HCT116 (cell line): ENCODE measurements at regions not wholly inside any gene's neighbourhood (a gene's known extent, or its start where the extent isn't known, plus 50 kb on each side); places are given as distances from the start of the nearest gene placed in this dataset.

Experiments used
- ATAC-seq: fragments of 200-7000 bp; cut with Tn5 transposase; 2 replicates; pipeline ENCODE4 v1.9.1; 2020; ENCODE audit warnings: mild to moderate bottlenecking, moderate library complexity
- BruUV-seq: library from RNA; stranded (reverse); fragments of 400-500 nt; replicated peaks from 2 replicates; lab custom pipeline; 2021; lab: Mats Ljungman, UMichigan
- CTCF ChIA-PET: fragments of 300-600 bp; sonication (Branson Sonifier 250); formaldehyde crosslinking; loops from one replicate; lab custom pipeline; 2021; ENCODE audit warnings: antibody characterized with exemption; lab: Charles Lee
- POLR2A ChIA-PET: fragments of 300-600, 350-600 bp; sonication (Branson Sonifier 250); formaldehyde crosslinking; loops from one replicate; lab custom pipeline; 2021; ENCODE audit warnings: antibody characterized with exemption; lab: Charles Lee
- RAD21 ChIA-PET, 2 experiments: fragments of 300-600 bp; sonication (Branson Sonifier 250); formaldehyde crosslinking; loops; one replicate each; lab custom pipeline; 2023; ENCODE audit warnings: low total read pairs in 2 of 2; ENCODE audit not compliant: uncharacterized antibody in 2 of 2, unreplicated experiment in 2 of 2, low non-redundant PET in 1 of 2; lab: Charles Lee
- DNase-seq: peaks from one replicate; pipeline ENCODE4 v3.0.0-alpha.2; 2010; ENCODE audit warnings: low read depth, low spot score
- H2AFZ ChIP-seq: fragments of 200-600 bp; shearing (Covaris generic), sonication (generic); 2 replicates; pipeline ENCODE4 v1.6.1; 2017; ENCODE audit warnings: low read depth, mixed run types, mixed read lengths, antibody characterized with exemption, low read length; ENCODE audit not compliant: poor library complexity, severe bottlenecking
- H3K27ac ChIP-seq: 2 replicates; pipeline ENCODE4 v1.5.1; 2012; ENCODE audit warnings: low read depth, low read length
- H3K27me3 ChIP-seq: fragments of 200-600 bp; sonication (generic); 2 replicates; pipeline ENCODE4 v1.6.1; 2016; ENCODE audit warnings: mixed run types, low read length, mixed read lengths; ENCODE audit not compliant: insufficient read depth
- H3K36me3 ChIP-seq, 2 experiments: fragments of 200-500 bp in 1 of 2; fragments of 200-600 bp in 1 of 2; sonication (Bioruptor generic) in 1 of 2; sonication (generic) in 1 of 2; 2 replicates each; pipeline versions ENCODE4 v1.5.1 to v1.6.1; 2014 to 2016; ENCODE audit warnings: low read length in 2 of 2, inconsistent platforms in 1 of 2, mixed read lengths in 1 of 2, mixed run types in 1 of 2; ENCODE audit not compliant: insufficient read depth in 2 of 2, control insufficient read depth in 1 of 2
- H3K4me1 ChIP-seq, 2 experiments: fragments of 200-600 bp in 1 of 2; sonication (generic) in 1 of 2; 2 replicates each; pipeline versions ENCODE4 v1.5.1 to v1.6.1; 2012 to 2017; ENCODE audit warnings: low read length in 2 of 2, inconsistent platforms in 1 of 2, mild to moderate bottlenecking in 1 of 2, mixed read lengths in 1 of 2, mixed run types in 1 of 2, moderate library complexity in 1 of 2; ENCODE audit not compliant: insufficient read depth in 2 of 2, control insufficient read depth in 1 of 2
- H3K4me2 ChIP-seq: fragments of 200-600 bp; sonication (generic); 2 replicates; pipeline ENCODE4 v1.6.1; 2017; ENCODE audit warnings: mixed run types, low read length, mixed read lengths
- H3K4me3 ChIP-seq, 2 experiments: fragments of 200-600 bp in 1 of 2; sonication (generic) in 1 of 2; replicated peaks in 1 of 2; 2 replicates each; pipeline ENCODE4 v1.5.1; 2011 to 2016; ENCODE audit warnings: low read length in 2 of 2, control low read depth in 1 of 2, low read depth in 1 of 2, mild to moderate bottlenecking in 1 of 2, mixed read lengths in 1 of 2, mixed run types in 1 of 2
- H3K79me2 ChIP-seq: fragments of 200-600 bp; sonication (generic); 2 replicates; pipeline ENCODE4 v1.6.1; 2017; ENCODE audit warnings: mild to moderate bottlenecking, mixed run types, low read length, moderate library complexity, mixed read lengths; ENCODE audit not compliant: insufficient read depth
- H3K9ac ChIP-seq: fragments of 200-600 bp; sonication (generic); 2 replicates; pipeline ENCODE4 v1.6.1; 2016; ENCODE audit warnings: low read length, mixed read lengths
- H3K9me2 ChIP-seq: fragments of 200-600 bp; sonication (generic), shearing (Covaris generic); 2 replicates; pipeline ENCODE4 v1.6.1; 2017; ENCODE audit warnings: mixed run types, mild to moderate bottlenecking, moderate library complexity; ENCODE audit not compliant: insufficient read depth
- H3K9me3 ChIP-seq, 2 experiments: fragments of 200-500 bp in 1 of 2; fragments of 200-600 bp in 1 of 2; sonication (Bioruptor generic) in 1 of 2; sonication (generic) in 1 of 2; 2 replicates each; pipeline ENCODE4 v1.6.1; 2014 to 2017; ENCODE audit warnings: low read length in 2 of 2, mixed read lengths in 2 of 2, inconsistent platforms in 1 of 2, low read depth in 1 of 2, mild to moderate bottlenecking in 1 of 2, mixed run types in 1 of 2, moderate library complexity in 1 of 2; ENCODE audit not compliant: control insufficient read depth in 1 of 2, insufficient read depth in 1 of 2
- H4K20me1 ChIP-seq: fragments of 200-600 bp; sonication (generic), shearing (Covaris generic); 2 replicates; pipeline ENCODE4 v1.6.1; 2017; ENCODE audit warnings: mixed run types, mild to moderate bottlenecking, moderate library complexity; ENCODE audit not compliant: insufficient read depth
- ATF3 ChIP-seq: IDR thresholded peaks from 2 replicates; pipeline ENCODE4 v1.6.1; 2012
- EGR1 ChIP-seq: IDR thresholded peaks from 2 replicates; pipeline ENCODE4 v1.6.1; 2012; ENCODE audit warnings: low read depth
- EZH2 ChIP-seq: fragments of 200-600 bp; sonication (generic); IDR thresholded peaks from 2 replicates; pipeline ENCODE4 v1.6.1; 2017; ENCODE audit warnings: antibody characterized with exemption, mixed run types
- EZH2phosphoT487 ChIP-seq: fragments of 200-600 bp; IDR thresholded peaks from 2 replicates; pipeline ENCODE4 v1.6.1; 2018; ENCODE audit warnings: antibody characterized with exemption, borderline replicate concordance
- FOSL1 ChIP-seq: IDR thresholded peaks from 2 replicates; pipeline ENCODE4 v1.6.1; 2012; ENCODE audit warnings: low read depth
- MAX ChIP-seq: IDR thresholded peaks from 2 replicates; pipeline ENCODE4 v1.6.1; 2012
- POLR2A ChIP-seq: IDR thresholded peaks from 2 replicates; pipeline ENCODE4 v1.7.0; 2011; ENCODE audit warnings: borderline replicate concordance; ENCODE audit not compliant: insufficient read depth, insufficient read length; ENCODE audit errors: extremely low read depth
- POLR2AphosphoS5 ChIP-seq: IDR thresholded peaks from 2 replicates; pipeline ENCODE4 v1.6.1; 2011; ENCODE audit warnings: mild to moderate bottlenecking, low read depth, low read length, moderate library complexity
- SIN3A ChIP-seq: IDR thresholded peaks from 2 replicates; pipeline ENCODE4 v1.6.1; 2012; ENCODE audit warnings: low read depth
- SRF ChIP-seq: IDR thresholded peaks from 2 replicates; pipeline ENCODE4 v1.6.1; 2012; ENCODE audit warnings: low read depth
- TCF7L2 ChIP-seq: IDR thresholded peaks from 2 replicates; pipeline ENCODE4 v1.7.0; 2011; ENCODE audit warnings: borderline replicate concordance, inconsistent platforms; ENCODE audit not compliant: insufficient read depth, insufficient read length; ENCODE audit errors: extremely low read depth
- ZFX ChIP-seq: fragments of 450-650 bp; IDR thresholded peaks from 2 replicates; pipeline ENCODE4 v1.6.1; 2017
- ZNF274 ChIP-seq: fragments of 200-500 bp; sonication (Bioruptor generic); IDR thresholded peaks from 2 replicates; pipeline ENCODE4 v1.6.1; 2014; ENCODE audit warnings: mild to moderate bottlenecking, low read depth, low read length, inconsistent platforms
- intact Hi-C: fragments of 100-400 bp; cut with micrococcal nuclease; formaldehyde crosslinking; loops from 2 replicates; pipeline ENCODE4 v1.10.0; 2022
- TF ChIP-seq, protein P1 (sequence below), 3 experiments: fragments of 200-600 bp in 1 of 3; sonication (generic) in 1 of 3; IDR thresholded peaks in 2 of 3; conservative IDR thresholded peaks in 1 of 3; 2 replicates each; pipeline ENCODE4 v1.5.1; 2012 to 2017; ENCODE audit warnings: low read depth in 2 of 3, low read length in 2 of 3, antibody characterized with exemption in 1 of 3, borderline replicate concordance in 1 of 3, control low read depth in 1 of 3, mild to moderate bottlenecking in 1 of 3, mixed read lengths in 1 of 3, mixed run types in 1 of 3, moderate library complexity in 1 of 3; ENCODE audit not compliant: insufficient read depth in 1 of 3

DNA sequence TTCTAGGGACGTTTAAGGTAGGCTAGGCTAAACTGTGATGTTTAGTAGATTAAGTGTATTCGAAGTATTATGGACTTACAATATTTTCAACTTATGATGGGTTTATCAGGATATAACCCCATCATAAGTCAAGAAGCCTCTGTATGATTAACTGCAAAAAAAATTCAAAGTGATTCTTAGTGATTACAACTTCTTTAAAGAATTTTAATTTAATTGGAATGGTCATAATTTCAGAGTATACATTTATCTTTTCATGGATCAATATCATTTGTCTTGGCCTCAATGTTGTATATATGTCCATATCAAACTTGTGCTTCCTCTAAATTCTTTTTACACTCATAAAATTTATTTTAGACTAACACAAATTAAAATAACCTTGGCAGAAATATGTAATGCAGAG is 183.3 kb upstream of the LRP1B start:
- H3K9me3 ChIP-seq: peaks cover 7 to 16% of the 10 kb centered on the region in 2 experiments; a peak in 2 of 4 replicates
- CTCF ChIA-PET: no interaction called here
- no peak for TF ChIP-seq POLR2AphosphoS5
- no peak for TF ChIP-seq SRF
- no peak for TF ChIP-seq FOSL1
- TF ChIP-seq ZFX: no peak
- TF ChIP-seq SIN3A: no peak
- TF ChIP-seq TCF7L2: no peak
- TF ChIP-seq, all 23 proteins: peak for 0
- H3K9ac ChIP-seq: no peak overlapping the region
- H3K4me3 ChIP-seq: no peak overlapping the region
- POLR2A ChIA-PET: no interaction called here
- H3K4me1 ChIP-seq: no peaks in the 10 kb centered on the region
- H3K79me2 ChIP-seq: no peaks in the 10 kb centered on the region
- H3K27ac ChIP-seq: no peak overlapping the region
- no peak overlapping the region for H3K4me2 ChIP-seq
- H4K20me1 ChIP-seq: no peaks in the 10 kb centered on the region
- ATAC-seq (no peak), DNase-seq (no peak)
- no peaks in the 10 kb centered on the region for H3K36me3 ChIP-seq
- no peaks in the 10 kb centered on the region for H3K27me3 ChIP-seq
- RAD21 ChIA-PET: no interaction called here
- H2AFZ ChIP-seq: no peak overlapping the region
- intact Hi-C loops: no loop called here
- H3K9me2 ChIP-seq: 0 out of 2 replicates have a peak, but pooled peaks cover under 1% of the 10 kb centered on the region
- BruUV-seq: no TSS peak

GRCh38 chr2:142310530-142310929 is 179.7 kb upstream of the LRP1B start:
- intact Hi-C loops: no loop called here
- no peak for TF ChIP-seq ZNF274
- TF ChIP-seq ATF3: no peak
- no peak for TF ChIP-seq EGR1
- TF ChIP-seq, protein P1, sequence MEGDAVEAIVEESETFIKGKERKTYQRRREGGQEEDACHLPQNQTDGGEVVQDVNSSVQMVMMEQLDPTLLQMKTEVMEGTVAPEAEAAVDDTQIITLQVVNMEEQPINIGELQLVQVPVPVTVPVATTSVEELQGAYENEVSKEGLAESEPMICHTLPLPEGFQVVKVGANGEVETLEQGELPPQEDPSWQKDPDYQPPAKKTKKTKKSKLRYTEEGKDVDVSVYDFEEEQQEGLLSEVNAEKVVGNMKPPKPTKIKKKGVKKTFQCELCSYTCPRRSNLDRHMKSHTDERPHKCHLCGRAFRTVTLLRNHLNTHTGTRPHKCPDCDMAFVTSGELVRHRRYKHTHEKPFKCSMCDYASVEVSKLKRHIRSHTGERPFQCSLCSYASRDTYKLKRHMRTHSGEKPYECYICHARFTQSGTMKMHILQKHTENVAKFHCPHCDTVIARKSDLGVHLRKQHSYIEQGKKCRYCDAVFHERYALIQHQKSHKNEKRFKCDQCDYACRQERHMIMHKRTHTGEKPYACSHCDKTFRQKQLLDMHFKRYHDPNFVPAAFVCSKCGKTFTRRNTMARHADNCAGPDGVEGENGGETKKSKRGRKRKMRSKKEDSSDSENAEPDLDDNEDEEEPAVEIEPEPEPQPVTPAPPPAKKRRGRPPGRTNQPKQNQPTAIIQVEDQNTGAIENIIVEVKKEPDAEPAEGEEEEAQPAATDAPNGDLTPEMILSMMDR (IDR thresholded peaks at IDR 0.05 in 2 of 3, conservative IDR thresholded peaks at IDR 0.05 in 1 of 3; ENCODE audit: borderline replicate concordance in 1 of 3, insufficient read depth in 1 of 3, low read depth in 2 of 3, low read length in 2 of 3): no peak
- no peak for TF ChIP-seq EZH2phosphoT487
- no peak for TF ChIP-seq EZH2
- TF ChIP-seq ZFX: no peak
- TF ChIP-seq SIN3A: no peak
- TF ChIP-seq POLR2AphosphoS5: no peak
- TF ChIP-seq MAX: no peak
- no peak for TF ChIP-seq POLR2A
- ATAC-seq (no peak), DNase-seq (no peak)
- Histone ChIP-seq H3K79me2 (no peaks in the 10 kb centered on the region), H4K20me1 (no peaks in the 10 kb centered on the region), H3K9ac (no peak overlapping the region), H3K4me1 (no peaks in the 10 kb centered on the region), H3K9me3 (peaks cover 7 to 16% of the 10 kb centered on the region in 2 experiments; a peak in 2 of 4 replicates), H3K4me2 (no peak overlapping the region), H3K36me3 (no peaks in the 10 kb centered on the region), H2AFZ (no peak overlapping the region), H3K4me3 (no peak overlapping the region), H3K27me3 (no peaks in the 10 kb centered on the region), H3K27ac (no peak overlapping the region), H3K9me2 (peaks cover 5% of the 10 kb centered on the region; the same call in 1 of the 2 replicates)
- BruUV-seq: no TSS peak
- RAD21 ChIA-PET: no interaction called here
- POLR2A ChIA-PET: no interaction called here
- CTCF ChIA-PET: no interaction called here
